GM19455 (cell line): ENCODE measurements at regions not wholly inside any gene's neighbourhood (a gene's known extent, or its start where the extent isn't known, plus 50 kb on each side); places are given as distances from the start of the nearest gene placed in this dataset.
A peak's percentile ranks its signal among the peaks of the same experiment; 100 is the strongest.
"Not testable (repeated sequence)": the region's sequence is repeated elsewhere in the genome, so short reads cannot be mapped to it uniquely, and the experiment has no call there.

ENCODE experiments used
- ATAC-seq: cut with Tn5 transposase; IDR thresholded peaks from one replicate; pipeline ENCODE4 v1.9.1; 2021; ENCODE audit not compliant: unreplicated experiment

DNA sequence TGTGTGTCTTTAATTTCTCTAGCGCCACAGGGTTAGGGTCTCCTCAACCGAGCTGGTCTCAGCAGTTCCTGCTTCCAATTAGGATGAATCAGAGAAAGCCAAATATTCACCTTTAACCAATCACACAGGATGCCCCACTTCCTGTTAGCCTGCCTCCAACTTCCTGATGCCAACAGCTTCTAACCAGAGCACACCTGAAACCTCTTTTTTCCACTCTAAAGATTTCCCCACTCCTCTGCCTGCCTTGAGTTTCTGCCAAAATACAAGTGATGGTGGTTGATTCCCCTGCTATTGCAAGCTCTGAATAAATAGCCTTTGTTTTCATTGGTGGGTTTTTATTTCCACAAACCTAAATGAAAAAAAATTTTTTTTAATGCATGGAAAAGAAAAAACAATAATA is 144.7 kb upstream of the UST start:
- ATAC-seq: no peak

DNA sequence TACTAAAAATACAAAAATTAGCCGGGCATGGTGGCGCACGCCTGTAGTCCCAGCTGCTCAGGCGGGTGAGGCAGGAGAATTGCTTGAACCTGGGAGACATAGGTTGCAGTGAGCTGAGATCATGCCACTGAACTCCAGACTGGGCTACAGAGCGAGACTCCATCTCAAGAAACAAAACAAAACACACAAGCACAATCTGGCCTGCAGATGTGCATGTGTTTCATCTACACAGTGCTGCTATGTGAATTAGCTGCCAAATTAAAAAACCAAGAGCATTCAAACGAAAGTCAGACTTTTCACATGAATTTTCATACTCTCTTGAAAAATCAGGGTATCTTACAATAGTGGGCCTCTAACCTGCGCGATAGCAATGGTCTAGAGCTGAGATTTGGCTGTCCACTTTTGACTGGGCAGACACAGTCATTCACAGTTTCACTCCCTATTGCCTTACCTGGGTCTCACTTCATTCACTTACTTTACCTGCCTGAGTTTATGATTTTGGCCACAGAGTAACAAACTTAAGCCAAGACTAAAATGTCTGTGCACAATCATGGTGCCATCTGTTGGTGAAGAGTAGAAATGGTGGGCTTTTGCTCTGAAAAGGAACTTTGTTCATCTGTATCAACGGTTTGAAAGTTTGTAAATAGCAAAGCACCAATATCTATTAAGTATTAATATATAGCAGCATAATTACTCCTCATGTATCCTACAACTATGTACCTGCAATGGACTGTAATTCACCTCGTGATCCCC is 138.5 kb upstream of the UST start:
- ATAC-seq: no peak

DNA sequence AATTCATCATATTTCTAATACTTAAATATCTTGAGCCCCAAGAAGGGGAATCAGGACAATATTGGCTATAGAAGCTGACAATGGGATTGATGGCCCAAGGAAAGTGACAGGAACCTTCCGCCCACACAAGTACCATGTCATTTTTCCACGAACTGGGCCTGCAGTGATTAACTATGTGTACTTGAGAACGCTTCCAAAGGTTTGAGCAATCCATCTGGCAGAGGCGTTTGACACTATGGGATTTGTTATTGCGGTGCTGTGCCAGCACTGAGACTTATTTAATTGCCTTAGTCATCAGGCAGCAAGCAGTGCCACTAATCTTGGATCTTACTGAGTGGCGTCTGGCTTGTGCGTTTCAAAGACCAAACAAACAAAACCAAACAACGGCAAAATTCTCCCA is 135.6 kb upstream of the UST start:
- no peak for ATAC-seq

DNA sequence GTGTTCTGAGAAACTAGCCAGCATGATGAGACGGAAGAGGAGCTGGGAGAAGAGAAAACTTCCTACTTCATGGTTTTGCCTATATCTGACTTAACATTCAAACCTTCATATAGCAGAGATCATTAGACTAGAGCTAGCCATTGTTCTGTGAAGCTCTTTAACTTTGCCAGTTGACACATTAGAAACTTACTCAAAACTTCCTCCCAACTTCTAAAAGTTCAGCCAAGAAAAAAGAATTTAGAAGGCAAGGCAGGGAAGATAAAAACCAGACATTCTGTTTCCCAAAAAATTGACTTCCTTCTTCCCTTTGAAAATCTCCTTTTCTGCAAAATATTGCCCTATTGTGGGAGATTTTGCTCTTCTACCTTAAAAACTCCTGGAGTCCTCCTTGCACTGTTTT is 134.8 kb upstream of the UST start:
- ATAC-seq: no peak

DNA sequence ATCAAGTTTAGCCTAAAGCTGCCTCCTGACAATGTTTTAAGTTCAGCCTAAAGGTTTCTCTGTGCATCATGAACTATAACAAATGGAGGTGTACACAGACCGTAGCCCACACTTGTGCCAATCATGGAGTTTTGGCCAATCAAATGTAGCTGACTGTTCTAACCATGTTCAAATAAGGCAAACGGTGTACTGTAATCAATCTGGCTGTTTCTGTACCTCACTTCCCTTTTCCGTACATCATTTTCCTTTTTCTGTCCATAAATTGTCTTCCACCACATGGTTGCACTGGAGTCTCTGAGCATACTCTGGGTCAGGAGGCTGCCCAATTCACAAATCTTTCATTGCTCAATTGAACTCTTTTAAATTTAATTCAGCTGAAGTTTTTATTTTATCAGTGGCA is 132.2 kb upstream of the UST start:
- ATAC-seq: no peak

DNA sequence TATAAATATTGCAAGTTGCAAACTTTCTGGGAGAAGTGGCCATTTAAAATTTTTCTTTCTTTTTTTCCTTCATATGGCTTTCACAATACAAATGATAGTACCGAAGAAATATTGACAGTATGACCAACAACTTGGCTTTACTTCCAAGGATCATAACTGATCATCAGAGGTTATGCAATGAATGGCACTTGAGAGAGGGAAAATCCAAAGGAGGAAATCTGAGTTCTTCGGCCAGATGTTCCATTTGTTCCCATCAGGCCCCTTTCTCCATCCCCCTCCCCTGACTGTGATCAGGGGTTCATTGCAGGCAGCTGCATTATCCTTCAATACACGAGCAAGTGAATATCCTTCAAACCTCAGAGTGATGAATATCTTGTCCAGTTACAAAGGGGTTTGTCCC is 130.0 kb upstream of the UST start:
- no peak for ATAC-seq

DNA sequence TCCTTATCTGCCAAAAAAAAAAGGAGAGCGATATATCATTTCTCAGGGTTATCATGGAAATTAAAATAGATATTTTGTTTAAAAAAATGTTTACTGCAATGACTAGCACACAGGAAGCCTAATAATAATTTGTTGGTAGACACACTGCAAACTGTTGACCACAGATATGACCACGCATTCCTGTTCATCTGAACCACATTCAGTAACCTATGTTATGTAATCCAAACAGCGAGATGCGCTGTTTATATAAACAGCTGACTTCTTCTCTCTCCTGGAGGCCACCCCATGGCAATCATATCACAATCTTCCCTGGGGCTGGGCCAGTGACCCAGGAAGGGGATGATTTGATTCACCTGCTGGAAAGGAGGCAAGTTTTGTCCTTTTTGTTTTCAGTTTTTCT is 129.3 kb upstream of the UST start:
- ATAC-seq: no peak

DNA sequence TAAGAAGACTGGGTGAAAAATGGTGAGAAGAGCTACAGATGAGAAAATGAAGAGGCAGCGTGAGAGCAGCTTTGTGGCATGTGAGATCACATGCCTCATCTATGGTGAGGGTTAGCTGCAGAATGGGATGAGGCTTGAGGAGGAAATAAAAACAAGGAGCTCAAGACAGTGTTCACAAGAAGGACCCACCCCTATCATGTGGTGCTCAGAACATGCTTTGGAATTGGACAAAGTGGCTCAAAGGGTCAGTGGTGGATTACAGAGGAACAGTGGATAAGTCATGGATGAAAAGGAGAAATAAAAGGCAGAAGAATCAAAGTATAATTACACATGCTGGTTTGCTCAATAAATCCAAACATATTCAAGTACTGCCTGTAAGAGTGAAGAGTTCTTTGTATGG is 126.9 kb upstream of the UST start:
- ATAC-seq: no peak

DNA sequence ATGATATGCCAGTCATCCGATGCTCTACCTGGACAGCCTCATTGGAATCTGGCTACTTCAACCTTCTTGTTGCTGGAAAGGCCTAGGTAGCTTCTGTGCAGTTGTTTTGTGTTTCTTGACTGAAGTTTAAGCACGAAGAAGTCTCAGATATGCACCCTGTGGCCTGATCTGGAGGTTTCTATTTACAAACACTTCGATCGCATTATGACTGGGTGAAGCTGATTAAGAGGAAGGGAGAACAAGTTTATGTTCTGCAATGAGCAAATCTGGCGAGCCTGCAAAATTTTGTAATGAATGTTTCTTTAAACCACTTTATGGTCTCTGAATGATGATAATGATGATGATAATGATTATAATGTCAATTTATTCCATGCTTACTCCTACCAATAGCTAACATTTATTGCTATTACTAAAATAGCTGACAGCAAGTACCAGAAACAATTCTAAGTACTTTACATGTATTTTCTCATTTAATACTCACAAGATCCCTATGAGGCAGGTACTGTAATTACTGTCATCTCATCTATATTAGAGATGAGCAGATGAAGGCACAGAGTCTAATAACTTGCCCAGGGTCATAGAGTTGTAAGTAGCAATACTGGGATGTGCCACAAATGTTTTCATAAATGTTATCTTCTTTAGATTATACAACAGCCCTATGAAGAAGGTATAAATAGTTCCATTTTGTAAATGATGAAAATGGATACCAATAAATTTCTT is 126.1 kb upstream of the UST start:
- ATAC-seq: peak; percentile 80

DNA sequence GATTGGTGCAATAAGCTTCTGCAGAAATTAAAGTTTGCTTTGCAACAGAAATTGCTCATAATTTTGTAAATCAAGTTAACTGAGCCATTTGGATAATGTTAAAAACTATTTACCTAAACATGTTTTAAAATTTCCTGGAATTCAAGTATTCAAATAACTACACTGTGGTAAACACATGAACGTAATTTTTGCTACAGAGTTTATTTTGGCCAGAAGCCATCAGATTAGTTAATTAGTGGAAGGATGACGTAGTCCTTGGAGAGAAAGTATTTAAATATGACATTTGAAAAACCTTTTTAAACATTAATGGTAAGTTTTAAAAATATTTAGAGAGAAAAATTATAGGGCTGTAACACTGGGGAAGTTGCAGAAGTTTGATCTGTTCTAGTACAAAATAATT is 121.2 kb upstream of the UST start:
- no peak for ATAC-seq

DNA sequence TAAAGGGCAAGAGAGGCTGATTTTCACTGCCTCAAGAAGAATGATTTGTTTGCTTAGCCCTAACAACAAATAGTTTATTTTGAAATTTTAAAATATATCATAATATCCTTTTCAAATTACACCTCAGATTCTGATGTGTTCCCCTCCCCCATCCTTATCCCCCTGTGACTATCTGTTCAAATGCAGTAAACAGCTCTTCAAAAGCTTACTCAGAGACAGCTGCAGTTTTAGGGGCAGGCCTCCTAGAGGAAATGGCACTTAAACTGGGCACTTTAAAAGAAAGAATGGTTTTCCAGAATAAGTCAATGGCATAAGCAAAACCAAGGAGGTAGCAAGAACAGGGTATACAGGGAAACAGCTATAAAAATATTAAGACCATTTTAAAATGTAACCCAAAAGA is 118.6 kb upstream of the UST start:
- ATAC-seq: no peak

DNA sequence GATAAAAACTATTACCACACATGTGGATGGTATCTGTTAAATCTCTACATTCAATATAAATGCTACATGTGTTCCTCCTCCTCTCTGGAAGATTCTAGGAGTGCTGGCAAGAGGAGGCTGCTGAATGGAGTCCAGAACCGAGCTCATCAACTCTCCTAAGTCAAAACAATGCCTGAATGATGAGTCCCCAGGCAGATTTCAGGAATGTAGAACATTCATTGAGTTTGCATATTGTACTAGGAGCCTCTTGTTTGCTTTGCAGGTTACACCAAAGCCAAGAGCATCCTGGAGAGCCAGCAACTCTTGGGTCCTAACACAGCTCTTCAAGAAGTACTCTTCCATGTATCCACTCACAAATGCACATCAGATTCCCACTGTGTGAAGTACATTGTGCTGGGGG is 117.6 kb upstream of the UST start:
- ATAC-seq: no peak

DNA sequence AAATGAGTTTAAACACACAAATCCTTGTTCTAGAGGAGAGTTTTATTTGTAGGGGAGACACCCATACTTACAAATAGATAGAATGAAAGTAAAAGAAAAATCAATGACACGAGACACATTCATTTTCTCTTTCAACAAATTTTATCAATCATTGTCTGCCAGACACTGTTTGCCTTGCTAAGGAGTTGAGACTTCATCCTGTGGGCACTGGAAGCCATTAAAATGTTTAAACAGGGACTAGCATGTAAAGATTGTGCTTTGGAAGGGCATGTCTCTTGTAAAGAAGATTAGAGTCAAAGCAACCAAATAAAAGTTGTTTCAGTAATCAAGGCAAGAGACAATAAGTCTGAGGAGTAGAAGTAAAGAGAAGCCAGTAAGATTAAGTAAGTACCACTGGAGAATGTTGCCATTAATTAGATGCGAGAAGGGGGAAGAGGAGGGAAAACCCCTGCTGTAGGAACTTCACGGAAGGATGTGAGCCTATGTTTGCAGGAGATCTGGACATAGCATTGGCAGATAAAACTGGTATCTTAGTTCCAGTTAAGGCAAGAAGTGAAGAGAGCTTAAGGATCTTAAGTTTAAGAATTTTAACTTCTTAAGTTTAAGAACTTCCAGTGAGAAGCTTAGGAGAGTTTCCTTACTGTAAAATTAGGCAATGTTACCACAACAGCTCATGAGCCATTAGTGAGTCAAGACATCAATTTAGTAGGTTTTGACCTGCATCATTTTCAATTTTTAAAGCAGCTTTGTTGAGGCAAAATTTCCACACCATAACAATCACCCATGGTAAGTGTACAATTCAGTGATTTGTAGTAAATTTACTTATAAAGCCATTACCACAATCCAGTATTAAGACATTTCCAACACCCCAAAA is 117.0 kb upstream of the UST start:
- no peak for ATAC-seq

DNA sequence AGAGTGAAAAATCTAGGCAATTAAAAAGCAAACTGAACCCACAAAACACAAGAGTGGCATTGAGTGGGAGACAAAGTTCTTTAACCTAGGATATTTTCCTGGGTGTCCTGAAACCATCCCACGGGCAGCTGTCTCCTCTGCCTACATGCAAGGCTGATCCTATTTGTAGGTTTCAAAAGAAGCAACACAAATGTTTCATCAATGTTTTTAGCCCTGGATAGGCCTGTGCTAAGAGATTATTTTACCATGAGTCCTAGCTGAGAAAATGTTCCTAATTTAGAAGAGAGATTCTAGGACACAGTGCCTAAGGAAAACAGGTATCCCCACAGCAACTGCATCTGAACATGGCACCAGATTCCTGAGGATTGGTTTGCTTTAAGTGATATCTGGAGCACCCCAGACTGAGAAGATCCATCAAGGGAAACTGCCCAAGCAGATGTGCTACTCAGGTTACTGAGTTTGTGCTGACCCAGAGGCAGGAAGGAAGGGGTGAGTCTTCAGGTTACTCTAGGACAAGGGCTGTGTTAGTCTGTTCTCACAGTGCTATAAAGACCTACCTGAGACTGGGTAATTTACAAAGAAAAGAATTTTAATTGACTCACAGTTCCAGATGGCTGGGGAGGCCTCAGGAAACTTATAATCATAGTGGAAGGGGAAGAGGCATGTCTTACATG is 111.6 kb upstream of the UST start:
- no peak for ATAC-seq

DNA sequence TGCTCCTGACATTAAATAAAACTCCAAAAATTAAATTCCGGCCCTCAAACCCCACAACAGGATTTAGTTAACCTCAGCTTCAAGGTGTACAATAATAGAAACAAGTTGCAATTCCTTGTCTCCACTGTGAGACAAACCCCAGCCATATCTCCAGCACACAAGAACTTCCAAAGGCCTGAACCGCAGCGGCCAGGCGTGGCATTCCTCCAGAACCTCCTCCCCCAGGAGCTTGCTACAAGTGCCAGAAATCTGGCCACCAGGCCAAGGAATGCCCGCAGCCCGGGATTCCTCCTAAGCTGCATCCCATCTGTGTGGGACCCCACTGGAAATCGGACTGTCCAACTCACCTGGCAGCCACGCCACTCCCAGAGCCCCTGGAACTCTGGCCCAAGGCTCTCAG is 105.0 kb upstream of the UST start:
- not testable (repeated sequence) for ATAC-seq

DNA sequence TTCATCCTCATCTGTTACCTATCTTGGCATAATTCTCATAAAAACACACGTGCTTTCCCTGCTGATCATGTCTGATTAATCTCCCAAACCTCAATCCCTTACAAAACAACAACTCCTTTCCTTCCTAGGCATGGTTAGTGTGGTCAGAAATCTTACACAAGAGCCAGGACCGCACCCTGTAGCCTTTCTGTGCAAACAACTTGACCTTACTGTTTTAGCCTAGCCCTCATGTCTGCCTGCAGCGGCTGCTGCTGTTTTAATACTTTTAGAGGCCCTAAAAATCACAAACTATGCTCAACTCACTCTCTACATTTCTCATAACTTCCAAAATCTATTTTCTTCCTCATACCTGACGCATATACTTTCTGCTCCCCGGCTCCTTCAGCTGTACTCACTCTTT is 103.6 kb upstream of the UST start:
- not testable (repeated sequence) for ATAC-seq

DNA sequence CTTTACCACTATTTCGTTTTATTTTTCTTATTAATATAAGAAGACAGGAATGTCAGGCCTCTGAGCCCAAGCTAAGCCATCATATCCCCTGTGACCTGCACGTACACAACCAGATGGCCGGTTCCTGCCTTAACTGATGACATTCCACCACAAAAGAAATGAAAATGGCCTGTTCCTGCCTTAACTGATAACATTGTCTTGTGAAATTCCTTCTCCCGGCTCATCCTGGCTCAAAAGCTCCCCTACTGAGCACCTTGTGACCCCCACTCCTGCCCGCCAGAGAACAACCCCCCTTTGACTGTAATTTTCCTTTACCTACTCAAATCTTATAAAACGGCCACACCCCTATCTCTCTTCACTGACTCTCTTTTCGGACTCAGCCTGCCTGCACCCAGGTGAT is 101.8 kb upstream of the UST start:
- not testable (repeated sequence) for ATAC-seq

DNA sequence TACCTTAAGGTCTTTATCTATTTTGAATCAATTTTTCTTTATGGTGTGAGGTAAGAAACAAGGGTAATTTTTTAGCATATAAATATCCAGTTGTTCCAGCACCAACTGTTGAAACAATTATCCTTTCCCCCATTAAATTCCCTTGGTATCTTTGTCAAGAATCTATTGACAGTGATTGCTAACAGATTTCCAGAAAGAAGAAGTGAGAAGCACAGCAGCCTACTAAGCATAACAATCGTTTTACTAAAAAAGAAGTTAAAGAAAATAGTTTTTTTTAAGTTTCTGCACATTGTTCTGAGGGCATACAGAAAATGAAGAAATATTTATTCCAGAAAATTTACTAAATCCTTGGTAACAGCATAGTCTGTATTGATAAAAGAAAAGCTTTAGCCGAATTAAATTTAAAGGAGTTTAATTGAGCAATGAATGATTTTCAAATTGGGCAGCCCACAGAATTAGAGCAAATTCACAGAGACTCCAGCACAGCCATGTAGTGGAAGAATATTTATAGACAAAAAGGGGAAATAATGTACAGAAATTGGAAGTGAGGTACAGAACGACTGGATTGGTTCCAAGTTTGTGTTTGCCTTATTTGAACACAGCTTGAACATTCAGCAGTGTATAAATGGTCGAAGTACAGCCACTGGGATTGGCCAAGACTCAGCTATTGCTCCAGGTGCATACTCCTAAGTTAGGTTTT is 97.9 kb upstream of the UST start:
- no peak for ATAC-seq

DNA sequence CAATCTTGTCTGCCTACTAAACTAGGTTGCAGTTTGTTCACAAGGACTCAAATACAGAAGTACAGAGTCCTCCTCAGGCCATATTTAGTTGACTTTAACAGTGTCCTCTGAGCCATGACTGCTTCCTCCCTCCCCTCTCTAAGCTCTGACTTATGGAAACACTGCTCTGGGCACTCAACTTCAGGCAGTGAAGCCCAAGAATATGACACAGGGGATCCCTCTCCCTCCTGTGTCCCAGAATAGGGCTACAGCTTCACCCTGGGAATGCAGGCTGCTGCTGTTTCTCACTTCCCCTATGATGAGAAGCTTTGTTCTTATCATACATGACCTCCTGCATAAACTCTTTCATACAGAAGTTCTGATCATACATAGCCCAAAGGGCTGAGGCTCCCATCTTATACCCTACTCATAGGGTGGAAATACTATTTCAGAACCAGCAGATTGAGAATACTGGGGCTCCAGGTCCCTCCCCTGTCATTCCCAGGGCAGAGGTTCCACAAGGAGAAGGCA is 97.3 kb upstream of the UST start:
- ATAC-seq: no peak

DNA sequence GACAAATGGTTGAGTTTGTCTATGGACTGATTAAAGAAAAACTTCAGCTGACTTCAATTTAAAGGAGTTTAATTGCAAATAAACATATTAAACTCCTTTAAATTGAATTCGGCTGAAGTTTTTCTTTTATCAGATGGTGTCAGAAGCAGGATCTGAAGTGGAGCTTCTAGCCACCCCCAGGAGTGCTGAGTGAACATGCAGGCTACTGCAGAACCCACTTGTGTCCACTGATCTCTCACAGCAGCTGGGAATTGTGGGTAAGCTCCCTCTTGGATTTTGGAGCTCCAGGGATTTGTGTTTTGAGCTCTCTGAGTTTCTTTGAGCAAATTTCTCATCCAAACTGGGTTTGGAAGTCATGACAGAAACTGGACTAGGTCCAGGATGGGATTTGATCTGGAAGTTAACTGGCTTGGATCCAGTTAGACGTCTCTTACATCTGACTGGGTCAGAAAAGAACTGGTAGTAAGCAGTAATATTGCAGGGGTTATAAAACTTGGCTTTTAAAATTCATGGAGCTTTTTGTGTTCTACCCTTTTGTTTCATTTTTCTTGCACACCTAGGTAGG is 95.8 kb upstream of the UST start:
- no peak for ATAC-seq
